RKO (cell line): ENCODE measurements at regions not wholly inside any gene's neighbourhood (a gene's known extent, or its start where the extent isn't known, plus 50 kb on each side); places are given as distances from the start of the nearest gene placed in this dataset.
"Not testable (repeated sequence)": the region's sequence is repeated elsewhere in the genome, so short reads cannot be mapped to it uniquely, and the experiment has no call there.

Source experiments
- DNase-seq: peaks from one replicate; pipeline ENCODE4 v3.0.0-alpha.2; 2016; ENCODE audit warnings: low spot score

DNA sequence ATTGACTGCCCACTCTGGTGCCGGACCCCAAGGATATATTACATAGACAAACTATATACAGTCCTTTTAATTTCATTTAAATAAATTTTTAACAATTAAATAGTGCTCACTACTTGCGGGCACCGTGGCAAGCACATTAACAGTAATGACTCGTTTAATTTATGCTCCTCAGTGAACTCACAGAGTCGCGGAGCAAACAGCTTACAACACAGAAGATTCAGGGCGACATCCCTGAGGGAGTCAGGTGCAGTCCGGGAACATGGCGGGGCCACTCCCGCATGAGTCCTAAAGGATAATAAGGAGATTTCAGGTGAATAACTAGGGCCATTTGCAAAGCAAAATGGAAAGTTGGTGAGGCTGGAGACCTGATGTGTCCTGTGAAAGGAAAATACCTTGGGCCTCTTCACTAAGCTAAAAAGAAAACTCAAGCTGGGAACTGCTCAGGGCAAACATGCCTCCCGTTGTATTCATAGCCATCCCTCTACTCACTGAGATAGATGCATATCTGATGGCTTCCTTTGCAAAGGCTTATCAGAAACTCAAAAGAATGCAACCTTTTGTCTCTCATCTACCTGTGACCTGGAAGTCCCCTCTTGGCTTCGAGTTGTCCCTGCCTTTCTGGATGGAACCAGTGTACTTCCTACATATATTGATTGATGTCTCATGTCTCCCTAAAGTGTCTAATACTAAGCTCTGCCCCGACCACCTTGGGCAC lies 125.6 kb downstream of the KLF6 start:
- DNase-seq = no peak

DNA sequence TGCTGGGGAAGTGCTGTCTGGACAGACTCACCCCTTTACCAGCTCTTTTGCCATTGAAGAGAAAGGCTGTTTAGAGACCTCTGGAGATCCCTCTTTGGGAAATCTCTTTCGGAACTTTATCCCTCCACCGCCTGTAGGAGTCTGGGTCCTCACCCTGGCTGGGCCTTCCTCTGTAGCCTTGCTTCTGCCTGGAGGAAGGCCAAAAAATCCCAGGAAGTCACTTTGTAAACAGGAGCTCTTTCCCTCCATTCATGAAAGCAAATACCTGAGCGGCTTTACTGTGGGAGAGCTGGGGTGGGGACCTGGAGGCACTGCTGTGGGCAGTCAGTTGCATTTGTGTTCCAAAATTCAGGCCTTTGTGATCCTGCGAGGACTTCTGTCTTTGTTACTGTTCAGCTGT lies 126.2 kb downstream of the KLF6 start:
- no peak for DNase-seq

DNA sequence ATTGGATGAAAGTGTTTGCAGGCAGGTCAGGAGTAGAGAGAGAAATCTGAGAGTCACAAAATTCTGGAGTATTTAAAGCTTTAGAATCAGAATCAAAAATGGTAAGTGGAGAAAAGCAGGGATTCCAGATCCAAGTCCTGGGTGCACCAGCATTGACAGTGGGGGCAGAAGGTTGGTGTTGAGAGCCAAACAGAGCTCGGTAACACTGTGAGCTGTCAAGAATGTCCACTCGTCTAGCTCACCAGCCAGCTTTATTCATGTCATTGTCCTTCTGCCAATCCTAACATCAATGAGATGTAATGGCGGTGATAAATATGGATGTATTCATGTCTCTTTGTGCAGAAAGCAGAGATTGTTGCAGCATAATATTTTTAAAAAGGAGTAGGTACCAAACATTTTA lies 128.8 kb downstream of the KLF6 start:
- no peak for DNase-seq

DNA sequence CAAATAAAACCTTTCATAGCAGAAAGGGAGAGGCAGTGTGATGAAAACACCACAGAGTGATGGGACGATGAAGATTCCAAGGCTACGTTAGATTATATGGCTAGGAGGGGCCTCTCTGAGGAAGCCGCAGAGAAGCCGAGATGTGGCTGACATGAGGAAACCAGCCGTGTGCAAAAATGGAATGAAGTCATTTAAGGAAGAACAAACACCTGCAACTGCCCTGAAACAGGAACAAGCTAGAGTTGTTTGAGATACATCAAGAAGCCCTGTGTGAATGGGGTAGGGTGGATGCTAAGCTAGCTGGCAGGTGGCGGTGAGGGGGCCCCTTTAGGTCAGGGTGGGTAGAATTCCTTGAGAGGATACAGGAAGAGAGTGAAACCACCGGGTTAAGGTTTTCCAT lies 129.5 kb downstream of the KLF6 start:
- no peak for DNase-seq

DNA sequence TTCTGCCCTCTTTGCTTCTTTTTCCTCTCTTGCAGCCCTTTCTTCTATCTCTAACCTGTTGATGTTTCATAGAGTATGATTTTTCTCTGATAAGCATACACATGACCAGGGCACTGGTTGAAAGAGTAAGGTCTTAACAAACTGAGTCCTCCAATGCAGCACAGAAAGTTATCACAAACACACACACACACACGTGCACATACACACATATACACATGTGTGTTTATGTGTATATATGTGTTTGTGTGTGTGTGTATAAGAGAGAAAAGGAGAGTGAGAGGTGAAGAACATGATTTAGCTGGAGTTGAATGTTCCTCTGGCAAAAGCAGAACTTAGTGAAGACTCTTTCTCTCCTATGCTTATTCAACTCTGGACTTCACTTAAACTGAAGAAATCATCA lies 130.0 kb downstream of the KLF6 start:
- no peak for DNase-seq

- DNase-seq = no peak
Measured at GRCh38 chr10:3654496-3654895, 130.5 kb downstream of the KLF6 start.

DNA sequence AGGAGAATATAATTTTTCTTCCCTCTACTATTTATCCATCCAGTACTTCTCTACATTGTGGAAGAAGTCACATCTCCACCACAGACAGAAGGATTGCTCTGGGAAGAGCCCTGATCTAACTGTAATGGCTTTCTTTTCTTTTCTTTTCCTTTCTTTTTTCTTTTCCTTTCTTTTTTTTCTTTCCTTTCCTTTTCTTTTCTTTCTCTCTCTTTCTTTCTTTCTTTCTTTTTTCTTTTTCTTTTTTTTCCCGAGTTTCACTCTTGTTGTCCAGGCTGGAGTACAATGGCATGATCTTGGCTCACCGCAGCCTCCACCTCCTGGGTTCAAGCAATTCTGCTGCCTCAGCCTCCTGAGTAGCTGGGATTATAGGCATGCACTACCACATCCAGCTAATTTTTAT lies 131.7 kb downstream of the KLF6 start:
- DNase-seq = not testable (repeated sequence)

DNA sequence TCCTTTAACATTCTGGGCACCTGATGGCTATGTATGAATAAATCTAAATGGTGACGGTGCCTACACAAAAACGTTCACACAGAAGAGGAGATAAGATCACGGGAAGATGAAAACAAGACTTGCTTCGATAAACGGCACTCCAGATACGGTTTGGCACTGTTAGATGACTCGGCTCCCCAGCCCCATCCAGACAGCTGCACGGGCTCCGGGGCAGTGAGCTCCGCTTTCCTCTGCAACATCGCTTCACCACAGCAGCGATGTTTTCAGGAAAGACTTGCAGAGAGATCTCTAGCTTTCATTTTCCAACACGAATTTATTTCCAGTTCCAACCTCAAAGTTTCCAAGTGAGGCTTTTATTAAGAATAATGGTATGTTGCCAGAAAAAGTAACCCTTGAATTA lies 132.1 kb downstream of the KLF6 start:
- DNase-seq = no peak

GRCh38 chr10:3651969-3652653 lies 132.9 kb downstream of the KLF6 start:
- no peak for DNase-seq

DNA sequence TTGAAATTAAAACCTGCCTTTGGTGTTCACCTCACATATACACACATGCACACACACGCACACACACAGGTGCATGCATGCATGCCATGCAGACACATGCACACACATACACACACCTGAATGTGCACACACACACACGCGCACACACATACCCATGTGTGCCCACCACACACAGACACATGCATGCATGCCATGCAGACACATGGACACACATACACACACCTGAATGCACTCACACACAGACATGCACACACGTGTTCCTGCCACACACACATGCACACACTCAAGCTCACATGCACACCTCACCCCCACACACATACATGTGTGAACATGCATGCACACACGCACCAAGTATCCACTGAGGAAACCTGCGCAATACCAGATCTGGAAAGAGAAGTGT lies 136.4 kb downstream of the KLF6 start:
- no peak for DNase-seq

DNA sequence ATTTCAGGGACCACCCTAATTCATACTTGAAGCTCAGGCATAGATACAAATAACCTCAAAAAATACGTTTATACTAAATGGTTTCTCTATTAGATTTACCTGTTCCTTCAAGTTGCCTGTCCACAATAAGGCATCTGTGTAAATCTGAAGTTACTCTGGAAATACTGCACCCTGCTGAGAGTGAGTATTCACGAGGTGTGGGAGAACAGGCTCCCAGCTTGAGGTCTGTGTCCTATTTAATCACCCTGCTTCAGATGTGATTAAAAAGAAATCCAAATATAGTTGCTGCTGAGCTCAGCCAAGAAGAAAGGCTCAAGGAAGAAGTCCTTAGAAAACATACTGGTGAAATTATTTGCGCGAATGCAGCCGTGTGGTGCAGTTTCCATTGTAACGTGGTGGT lies 136.8 kb downstream of the KLF6 start:
- DNase-seq = no peak

DNA sequence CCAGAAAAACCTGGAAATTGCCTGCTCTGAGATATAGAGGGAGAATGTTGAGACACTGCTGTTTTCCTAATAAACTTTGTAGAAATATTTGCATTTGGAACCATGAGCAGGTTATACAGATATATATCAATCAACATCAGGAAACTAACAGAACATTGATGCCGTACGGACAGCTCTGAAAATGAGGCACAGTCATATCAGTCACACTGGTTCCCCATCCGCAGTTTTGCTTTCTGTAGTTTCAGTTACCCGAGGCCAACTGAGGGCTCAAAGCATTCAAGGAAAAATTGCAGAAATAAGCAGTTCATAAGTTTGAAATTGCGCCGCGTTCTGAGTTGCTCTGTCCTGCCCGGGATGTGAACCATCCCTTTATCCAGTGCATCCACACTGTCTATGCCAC lies 137.9 kb downstream of the KLF6 start:
- DNase-seq = no peak

DNA sequence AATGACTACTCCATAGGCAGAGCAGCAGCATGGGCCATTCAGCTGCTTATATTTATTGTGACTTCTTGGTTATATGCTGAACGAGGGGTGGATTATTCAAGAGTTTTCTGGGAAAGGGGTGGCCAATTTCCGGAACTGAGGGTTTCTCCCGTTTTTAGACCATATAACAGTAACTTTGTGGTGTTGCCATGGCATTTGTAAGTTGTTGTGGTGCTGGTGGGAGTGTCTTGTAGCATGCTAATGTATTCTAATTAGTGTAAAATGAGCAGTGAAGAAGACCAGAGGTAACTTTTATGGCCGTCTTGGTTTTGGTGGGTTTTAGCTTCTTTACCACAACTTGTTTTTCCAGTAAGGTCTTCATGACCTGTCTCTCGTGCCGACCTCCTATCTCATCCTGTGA lies 139.6 kb downstream of the KLF6 start:
- no peak for DNase-seq

DNA sequence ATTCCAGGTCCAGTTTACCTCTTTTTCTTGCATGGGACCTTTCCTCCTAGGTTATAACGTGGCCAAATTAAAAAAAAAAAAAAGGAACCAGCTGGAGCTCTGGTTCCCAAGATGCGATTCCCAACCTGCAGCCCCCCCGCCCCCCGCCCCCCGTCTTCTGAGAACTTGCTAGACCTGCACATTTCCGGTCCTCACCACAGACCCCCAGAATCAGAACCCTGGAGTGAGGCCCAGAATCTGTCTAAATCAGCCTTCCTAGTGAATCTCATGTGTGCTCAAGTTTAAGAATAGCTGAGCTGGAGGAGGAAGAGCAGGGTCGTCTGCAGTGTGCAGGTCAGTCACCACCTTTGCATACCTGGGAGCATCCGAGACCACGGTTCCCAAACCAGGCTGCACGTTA lies 144.2 kb downstream of the KLF6 start:
- DNase-seq = no peak

DNA sequence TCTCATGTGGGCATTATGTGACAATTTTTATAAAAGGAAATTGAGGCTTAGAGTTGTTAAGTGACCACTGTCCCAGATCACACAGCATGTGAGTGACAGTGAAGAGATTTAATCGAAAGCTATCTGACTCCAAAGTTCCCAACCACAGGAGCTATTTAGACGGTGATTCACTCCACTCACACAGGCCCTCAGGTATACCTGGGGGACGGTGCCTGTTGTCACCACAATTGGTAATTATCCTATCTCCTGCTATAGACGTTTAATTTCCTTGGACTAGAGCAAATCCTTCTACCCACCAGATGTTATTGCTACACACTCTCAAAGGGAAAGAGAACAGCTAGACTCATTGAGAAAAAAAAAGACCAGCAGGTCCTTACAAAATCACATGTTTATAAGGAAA lies 145.5 kb downstream of the KLF6 start:
- DNase-seq = no peak

DNA sequence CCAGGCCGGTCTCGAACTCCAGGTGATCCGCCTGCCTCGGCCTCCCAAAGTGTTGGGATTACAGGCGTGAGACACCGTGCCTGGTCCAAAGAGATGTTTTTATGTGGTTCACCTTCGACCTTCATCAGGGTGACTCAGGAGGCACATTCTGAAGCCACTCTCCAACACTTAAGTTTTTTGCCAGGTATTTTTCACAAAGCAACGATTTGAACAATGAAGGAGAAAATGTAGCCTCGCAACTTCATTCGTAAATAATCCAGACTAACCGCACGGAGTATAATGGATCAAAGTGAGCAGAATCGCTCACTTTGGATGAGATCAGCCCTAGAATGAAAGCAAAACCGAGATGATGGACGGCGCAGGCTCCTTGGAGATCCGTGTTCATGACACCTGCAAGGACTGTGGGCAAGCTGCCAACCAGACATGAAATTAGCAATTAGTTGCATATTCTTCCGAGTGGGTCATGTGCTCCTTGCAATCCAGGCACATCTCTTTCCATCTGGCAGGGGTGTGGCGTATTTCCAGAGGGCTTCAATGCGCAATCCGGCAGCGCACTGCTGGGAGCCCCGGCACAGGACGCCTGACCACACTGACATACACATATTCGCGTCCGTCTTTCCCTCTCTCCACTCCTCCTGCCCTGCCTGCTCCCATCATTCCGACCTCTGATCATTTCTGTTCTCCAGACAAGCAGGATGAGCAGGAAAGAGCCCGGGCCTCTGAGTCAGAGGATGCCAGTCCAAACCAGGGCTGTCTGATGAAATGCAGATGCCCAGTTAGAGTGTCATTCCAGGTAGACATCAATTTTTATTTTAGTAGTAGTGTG lies 148.4 kb downstream of the KLF6 start:
- no peak for DNase-seq

DNA sequence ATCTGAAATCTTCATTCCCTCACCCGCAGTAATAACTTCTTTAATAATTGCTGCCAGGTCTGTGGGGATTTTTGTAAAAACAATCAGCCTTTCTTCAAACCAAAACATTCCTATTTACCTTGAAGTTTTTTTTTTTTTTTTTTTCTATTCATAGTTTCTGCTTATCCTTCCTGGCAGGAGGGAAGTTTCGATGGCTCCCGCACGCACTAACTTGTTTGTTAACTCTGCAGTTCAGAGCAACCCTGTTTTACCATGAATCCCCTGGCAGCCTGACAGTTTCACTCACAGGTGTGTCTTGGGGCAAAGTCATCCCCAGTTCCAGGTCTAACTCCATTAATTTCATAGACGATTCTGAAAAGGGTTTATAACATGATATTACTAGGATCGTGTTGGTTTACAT lies 149.3 kb downstream of the KLF6 start:
- no peak for DNase-seq

- DNase-seq = no peak
Measured at GRCh38 chr10:3635211-3635671, 149.8 kb downstream of the KLF6 start.

DNA sequence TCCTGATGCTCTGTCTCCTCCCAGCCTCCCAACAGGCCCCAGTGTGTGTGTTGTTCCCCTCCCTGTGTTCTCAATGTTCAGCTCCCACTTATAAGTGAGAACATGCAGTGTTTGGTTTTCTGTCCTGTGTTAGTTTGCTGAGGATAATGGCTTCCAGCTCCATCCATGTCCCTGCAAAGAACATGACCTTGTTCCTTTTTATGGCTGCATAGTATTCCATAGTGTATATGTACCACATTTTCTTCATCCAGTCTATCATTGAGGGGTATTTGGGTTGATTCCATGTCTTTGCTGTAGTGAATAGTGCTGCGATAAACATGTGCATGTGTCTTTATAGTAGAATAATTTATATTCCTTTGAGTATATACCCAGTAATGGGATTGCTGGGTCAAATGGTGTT lies 150.4 kb downstream of the KLF6 start:
- DNase-seq = not testable (repeated sequence)

DNA sequence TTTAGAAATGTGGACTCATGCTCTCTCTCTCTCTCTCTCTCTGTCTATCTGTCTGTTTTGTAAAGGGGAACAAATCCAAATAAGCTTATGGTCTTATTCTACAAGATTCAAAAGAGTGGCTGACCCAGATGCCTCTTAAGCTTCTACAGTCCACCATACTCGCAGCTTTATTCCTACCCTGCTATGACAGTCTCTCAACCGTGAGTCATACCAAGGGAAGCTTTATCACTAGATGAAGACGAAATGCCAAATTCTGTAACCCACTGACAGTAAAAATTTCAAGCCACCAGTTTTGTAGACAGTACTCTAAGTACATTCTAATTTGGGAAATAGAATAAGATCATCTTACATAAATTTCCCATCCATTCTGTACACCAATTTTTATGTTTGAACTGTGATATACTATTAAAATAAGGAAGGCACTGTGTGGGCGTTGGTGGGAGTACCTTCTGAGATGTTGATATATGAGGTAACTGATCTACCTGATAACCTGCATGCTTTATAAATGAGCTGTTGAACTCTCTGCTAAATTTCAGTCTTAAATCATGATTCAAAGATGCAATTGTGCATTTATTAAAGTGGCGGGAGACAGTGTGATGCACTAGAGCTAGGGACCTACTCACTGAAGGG lies 153.2 kb downstream of the KLF6 start:
- no peak for DNase-seq

DNA sequence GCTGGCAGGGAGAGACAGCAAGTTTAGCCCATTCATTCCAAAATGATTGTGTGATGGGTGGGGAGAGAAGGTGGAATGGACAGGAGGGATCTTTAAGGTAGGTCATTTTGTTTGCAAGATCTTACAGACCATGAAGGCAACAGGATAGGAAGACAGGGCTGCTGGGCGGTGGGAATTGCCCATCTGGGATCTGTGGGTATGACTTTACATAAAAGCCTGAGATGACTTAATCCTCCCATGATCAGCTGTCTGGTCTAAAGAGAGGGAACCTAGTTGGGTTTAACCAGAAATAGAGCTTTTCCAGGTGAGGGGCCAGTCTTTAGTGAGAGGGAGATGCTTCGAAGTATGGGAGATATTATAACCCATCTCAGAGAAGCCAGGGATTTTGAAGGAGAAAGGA lies 153.7 kb downstream of the KLF6 start:
- no peak for DNase-seq

DNA sequence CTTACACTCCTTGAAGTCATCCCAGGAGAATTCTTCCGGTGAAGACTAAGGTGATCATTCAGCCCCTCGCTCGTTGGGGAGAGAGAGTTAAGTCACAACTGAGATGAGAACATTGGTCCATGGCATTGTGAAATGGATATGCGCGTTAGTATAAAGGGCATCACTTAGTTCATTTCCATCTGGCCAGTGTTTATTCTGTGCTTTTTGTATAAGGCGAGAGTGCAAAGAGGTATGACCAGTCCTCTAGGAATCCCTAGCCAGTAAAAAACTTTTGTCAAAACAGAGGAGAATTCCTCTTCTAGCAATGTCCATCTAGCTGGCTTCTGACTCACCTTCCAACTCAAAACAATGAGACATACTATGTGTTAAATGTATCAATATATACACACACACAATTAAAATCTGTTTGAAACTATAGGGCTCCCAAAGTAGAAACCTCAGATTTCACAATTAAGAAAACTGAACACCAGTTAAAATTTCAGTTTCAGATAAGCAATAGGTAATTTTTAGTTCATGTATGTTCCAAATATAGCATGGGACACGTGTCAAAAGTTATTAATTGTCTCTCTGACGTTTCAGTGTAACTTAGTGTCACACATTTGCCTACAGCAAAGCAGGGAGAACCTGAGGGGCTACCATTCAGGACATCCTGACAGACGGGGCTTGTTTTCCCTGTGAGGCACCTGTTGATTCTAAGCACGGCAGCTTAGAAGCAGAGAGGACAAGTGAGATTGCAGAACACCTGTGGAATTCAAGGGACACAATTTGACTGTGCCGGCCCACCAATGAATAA lies 158.9 kb downstream of the KLF6 start:
- DNase-seq = no peak
